Lower leg skin (tissue), 4 donors: ENCODE measurements at regions not wholly inside any gene's neighbourhood (a gene's known extent, or its start where the extent isn't known, plus 50 kb on each side); places are given as distances from the start of the nearest gene placed in this dataset.

ENCODE experiments used
- DNase-seq, 2 donors: peaks; one replicate each; pipeline ENCODE4 v3.0.0-alpha.2; 2019; ENCODE audit warnings: low spot score in 2 of 2
- H3K4me3 ChIP-seq: fragments of 200-600 bp; sonication (generic); 2 replicates; pipeline ENCODE4 v1.5.1; 2017; ENCODE audit warnings: mild to moderate bottlenecking, low read depth; ENCODE audit not compliant: poor library complexity, severe bottlenecking
- CTCF ChIP-seq, 3 donors: fragments of 450-650 bp; IDR thresholded peaks; one replicate each; pipeline ENCODE4 v1.5.1; 2016; ENCODE audit warnings: antibody characterized with exemption in 3 of 3, mild to moderate bottlenecking in 3 of 3, moderate library complexity in 2 of 3
- POLR2A ChIP-seq, 2 donors: fragments of 450-650 bp; IDR thresholded peaks; one replicate each; pipeline ENCODE4 v1.6.1; 2016 to 2017; ENCODE audit warnings: antibody characterized with exemption in 2 of 2, mild to moderate bottlenecking in 1 of 2, moderate library complexity in 1 of 2
- WGBS, 2 donors: methylation state at CpG; one replicate each; pipeline ENCODE4 v1.1.5; 2018; 5-methylcytosine and 5-hydroxymethylcytosine counted together
- intact Hi-C: fragments of 100-400 bp; cut with DNase I; formaldehyde crosslinking; loops from one replicate; pipeline ENCODE4 v1.15.0; 2023; ENCODE audit warnings: low total_unique reads

GRCh38 chr1:219342836-219343235 is 169.2 kb downstream of the LYPLAL1 start:
- TF ChIP-seq POLR2A (IDR thresholded peaks at IDR 0.05): no peak
- TF ChIP-seq CTCF (IDR thresholded peaks at IDR 0.05): no peak
- 70 to 77% methylated on average over 4 of the region's 4 CpGs for WGBS, 2 donors
- H3K4me3 ChIP-seq: no peak overlapping the region
- no peak for DNase-seq
- intact Hi-C loops: no loop called here

GRCh38 chr1:219340796-219341195 is 167.1 kb downstream of the LYPLAL1 start:
- TF ChIP-seq CTCF (IDR thresholded peaks at IDR 0.05) (no peak), POLR2A (IDR thresholded peaks at IDR 0.05) (no peak)
- 76% methylated on average over 1 of the region's 1 CpG for WGBS, 2 donors
- DNase-seq: no peak
- H3K4me3 ChIP-seq: no peak overlapping the region
- intact Hi-C loops: no loop called here

- WGBS, 2 donors: 45 to 47% methylated on average over 1 of the region's 1 CpG
- intact Hi-C loops: no loop called here
- H3K4me3 ChIP-seq: no peak overlapping the region
- DNase-seq: no peak
- TF ChIP-seq POLR2A (IDR thresholded peaks at IDR 0.05) (no peak), CTCF (IDR thresholded peaks at IDR 0.05) (no peak)
Observed at GRCh38 chr1:219339466-219339865, 165.8 kb downstream of the LYPLAL1 start.

- intact Hi-C loops: no loop called here
- no peak for TF ChIP-seq POLR2A (IDR thresholded peaks at IDR 0.05)
- no peak for TF ChIP-seq CTCF (IDR thresholded peaks at IDR 0.05)
- 96 to 100% methylated on average over 1 of the region's 1 CpG for WGBS, 2 donors
- DNase-seq: no peak
- no peak overlapping the region for H3K4me3 ChIP-seq
Observed at GRCh38 chr1:219337588-219337987, 163.9 kb downstream of the LYPLAL1 start.

GRCh38 chr1:219333626-219334025 is 159.9 kb downstream of the LYPLAL1 start:
- 90 to 95% methylated on average over 1 of the region's 1 CpG for WGBS, 2 donors
- no peak for DNase-seq
- TF ChIP-seq CTCF (IDR thresholded peaks at IDR 0.05): no peak
- no peak for TF ChIP-seq POLR2A (IDR thresholded peaks at IDR 0.05)
- H3K4me3 ChIP-seq: no peak overlapping the region
- intact Hi-C loops: no loop called here

GRCh38 chr1:219331424-219331823 is 157.7 kb downstream of the LYPLAL1 start:
- DNase-seq: no peak
- TF ChIP-seq POLR2A (IDR thresholded peaks at IDR 0.05): no peak
- no peak for TF ChIP-seq CTCF (IDR thresholded peaks at IDR 0.05)
- H3K4me3 ChIP-seq: no peak overlapping the region
- WGBS, 2 donors: 90% methylated on average over 5 of the region's 5 CpGs
- intact Hi-C loops: no loop called here
